ENCODE measurements at regions not wholly inside any gene's neighbourhood (a gene's known extent, or its start where the extent isn't known, plus 50 kb on each side); places are given as distances from the start of the nearest gene placed in this dataset.

DNA sequence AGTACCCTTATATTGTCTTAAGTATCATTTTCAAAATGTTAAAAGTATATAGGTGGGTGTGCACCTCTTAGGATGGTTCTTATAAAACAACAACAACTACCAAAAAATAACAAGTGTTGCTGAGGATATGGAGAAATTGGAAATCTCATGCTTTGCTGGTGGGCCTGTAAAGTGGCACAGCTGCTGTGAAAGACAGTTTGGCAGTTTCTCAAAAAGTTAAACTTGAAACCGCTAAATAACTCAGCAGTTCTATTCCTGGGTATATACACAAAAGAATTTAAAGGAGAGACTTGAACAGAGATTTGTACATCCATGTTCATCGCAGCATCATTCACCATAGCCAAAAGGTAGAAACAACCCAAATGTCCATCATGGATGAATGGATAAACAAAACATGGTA lies 65.5 kb downstream of the HAND2 start:
- no peak overlapping the region for H3K4ac ChIP-seq (ENCODE audit: low read length)
- no peak overlapping the region for H3K9ac ChIP-seq (ENCODE audit: low read depth, low read length, poor library complexity)
- no peaks in the 10 kb centered on the region for H3K36me3 ChIP-seq (replicated peaks in 1 of 2; ENCODE audit: control insufficient read depth in 2 of 2, insufficient read depth in 2 of 2, low read length in 2 of 2)

DNA sequence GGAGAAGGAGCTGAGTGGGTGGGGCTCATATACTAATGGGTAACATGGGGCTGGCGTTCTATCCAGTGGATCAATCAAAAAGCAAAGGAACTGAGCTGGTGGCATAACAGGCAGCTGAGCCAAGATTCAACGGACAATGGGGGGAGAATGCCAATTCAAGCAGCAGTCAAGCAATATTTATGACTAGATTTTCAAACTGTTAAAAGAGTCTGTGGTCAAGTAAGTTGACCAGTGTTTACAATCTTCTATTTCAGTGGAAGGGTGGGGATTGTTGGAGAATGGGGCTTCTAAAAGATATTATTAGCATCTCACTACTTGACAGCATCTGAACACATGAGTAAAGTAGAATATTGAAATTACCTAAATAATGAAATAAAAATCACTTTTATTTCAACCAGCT lies 64.9 kb upstream of the SCRG1 start:
- Histone ChIP-seq H3K4me1 (ENCODE audit: control insufficient read depth in 2 of 2, insufficient read depth in 1 of 2, low read depth in 1 of 2, low read length in 2 of 2) (no peaks in the 10 kb centered on the region), H2BK5ac (ENCODE audit: low read length) (no peak overlapping the region), H2BK15ac (ENCODE audit: low read length) (no peak overlapping the region), H2AK5ac (ENCODE audit: low read depth, low read length) (no peak overlapping the region), H3K14ac (ENCODE audit: low read length) (no peak overlapping the region), H3K4me3 (ENCODE audit: low read length in 2 of 2) (no peak overlapping the region), H4K8ac (ENCODE audit: low read depth, low read length) (no peak overlapping the region), H4K91ac (ENCODE audit: low read depth, low read length, poor library complexity) (no peak overlapping the region), H3K36me3 (replicated peaks in 1 of 2; ENCODE audit: control insufficient read depth in 2 of 2, insufficient read depth in 2 of 2, low read length in 2 of 2) (no peaks in the 10 kb centered on the region), H2AFZ (ENCODE audit: low read length) (no peak overlapping the region), H3K79me1 (ENCODE audit: low read depth, low read length) (no peaks in the 10 kb centered on the region), H3K4ac (ENCODE audit: low read length) (no peak overlapping the region), H2BK120ac (ENCODE audit: low read depth, low read length) (no peak overlapping the region), H3K18ac (ENCODE audit: low read length) (no peak overlapping the region), H3K27ac (replicated peaks; ENCODE audit: low read length) (no peak overlapping the region), H3K9me3 (replicated peaks in 1 of 2; ENCODE audit: control insufficient read depth in 2 of 2, insufficient read depth in 1 of 2, low read depth in 1 of 2, low read length in 2 of 2) (no peaks in the 10 kb centered on the region), H3K9ac (ENCODE audit: low read depth, low read length, poor library complexity) (no peak overlapping the region), H3K4me2 (ENCODE audit: insufficient read depth, low read length, poor library complexity, severe bottlenecking) (no peak overlapping the region), H2BK12ac (ENCODE audit: low read length) (no peak overlapping the region), H3K23ac (ENCODE audit: low read depth, low read length, poor library complexity) (no peak overlapping the region), H3K27me3 (ENCODE audit: control insufficient read depth in 3 of 3, insufficient read depth in 3 of 3, low read depth in 1 of 3, low read length in 3 of 3) (no peaks in the 10 kb centered on the region)
- no CpG with 5 or more reads among the region's 2 CpGs for WGBS, 2 donors (ENCODE audit: extremely low coverage in 2 of 2, insufficient read length in 2 of 2, insufficient replicate concordance in 1 of 2)
- no peak for DNase-seq (ENCODE audit: low spot score)

More for the DNA sequence above, 65.5 kb downstream of the HAND2 start:
- H3K27me3 ChIP-seq (ENCODE audit: control insufficient read depth in 3 of 3, insufficient read depth in 3 of 3, low read depth in 1 of 3, low read length in 3 of 3) = no peaks in the 10 kb centered on the region
- WGBS, 2 donors (ENCODE audit: extremely low coverage in 2 of 2, insufficient read length in 2 of 2, insufficient replicate concordance in 1 of 2) = no CpG with 5 or more reads among the region's 2 CpGs
- no peak overlapping the region for H3K4me2 ChIP-seq (ENCODE audit: insufficient read depth, low read length, poor library complexity, severe bottlenecking)
- H3K9me3 ChIP-seq (replicated peaks in 1 of 2; ENCODE audit: control insufficient read depth in 2 of 2, insufficient read depth in 1 of 2, low read depth in 1 of 2, low read length in 2 of 2) = no peaks in the 10 kb centered on the region
- no peak overlapping the region for H2BK15ac ChIP-seq (ENCODE audit: low read length)
- no peaks in the 10 kb centered on the region for H3K79me1 ChIP-seq (ENCODE audit: low read depth, low read length)
- no peak overlapping the region for H2AK5ac ChIP-seq (ENCODE audit: low read depth, low read length)
- no peak for DNase-seq (ENCODE audit: low spot score)
- no peak overlapping the region for H3K14ac ChIP-seq (ENCODE audit: low read length)
- H3K23ac ChIP-seq (ENCODE audit: low read depth, low read length, poor library complexity) = no peak overlapping the region
- no peak overlapping the region for H2AFZ ChIP-seq (ENCODE audit: low read length)
- no peak overlapping the region for H3K4me3 ChIP-seq (ENCODE audit: low read length in 2 of 2)
- no peak overlapping the region for H2BK12ac ChIP-seq (ENCODE audit: low read length)
- H4K91ac ChIP-seq (ENCODE audit: low read depth, low read length, poor library complexity) = no peak overlapping the region
- H2BK120ac ChIP-seq (ENCODE audit: low read depth, low read length) = no peak overlapping the region
- no peak overlapping the region for H2BK5ac ChIP-seq (ENCODE audit: low read length)
- no peaks in the 10 kb centered on the region for H3K4me1 ChIP-seq (ENCODE audit: control insufficient read depth in 2 of 2, insufficient read depth in 1 of 2, low read depth in 1 of 2, low read length in 2 of 2)
- H4K8ac ChIP-seq (ENCODE audit: low read depth, low read length) = no peak overlapping the region
- no peak overlapping the region for H3K27ac ChIP-seq (replicated peaks; ENCODE audit: low read length)
- H3K18ac ChIP-seq (ENCODE audit: low read length) = no peak overlapping the region

DNA sequence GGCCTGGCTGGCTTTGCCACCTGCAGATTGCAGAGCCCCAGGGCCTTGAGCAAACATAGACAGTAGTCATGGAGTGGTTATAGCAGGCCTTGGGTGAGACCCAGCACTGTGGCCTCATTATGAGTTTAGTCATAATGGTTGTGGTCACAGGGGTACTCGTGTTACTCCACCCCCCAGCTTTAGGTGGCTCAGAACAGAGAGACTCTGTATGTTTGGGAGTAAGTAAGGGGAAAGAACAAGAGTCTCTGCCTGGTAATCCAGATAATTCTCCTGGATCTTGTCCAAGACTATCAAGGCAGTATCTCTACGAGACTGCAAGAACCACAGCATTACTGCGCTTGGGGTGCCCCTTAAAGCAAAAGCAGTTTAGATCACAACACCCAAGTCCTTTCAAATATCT lies 62.3 kb upstream of the SCRG1 start:
- no peak overlapping the region for H4K91ac ChIP-seq (ENCODE audit: low read depth, low read length, poor library complexity)
- H3K36me3 ChIP-seq (replicated peaks in 1 of 2; ENCODE audit: control insufficient read depth in 2 of 2, insufficient read depth in 2 of 2, low read length in 2 of 2) = no peaks in the 10 kb centered on the region
- no peak overlapping the region for H2AK5ac ChIP-seq (ENCODE audit: low read depth, low read length)
- no peaks in the 10 kb centered on the region for H3K27me3 ChIP-seq (ENCODE audit: control insufficient read depth in 3 of 3, insufficient read depth in 3 of 3, low read depth in 1 of 3, low read length in 3 of 3)
- H3K18ac ChIP-seq (ENCODE audit: low read length) = no peak overlapping the region
- H3K4me2 ChIP-seq (ENCODE audit: insufficient read depth, low read length, poor library complexity, severe bottlenecking) = no peak overlapping the region
- no peaks in the 10 kb centered on the region for H3K79me1 ChIP-seq (ENCODE audit: low read depth, low read length)
- no peak overlapping the region for H3K4ac ChIP-seq (ENCODE audit: low read length)
- H3K4me1 ChIP-seq (ENCODE audit: control insufficient read depth in 2 of 2, insufficient read depth in 1 of 2, low read depth in 1 of 2, low read length in 2 of 2) = no peaks in the 10 kb centered on the region
- no peak overlapping the region for H3K4me3 ChIP-seq (ENCODE audit: low read length in 2 of 2)
- H4K8ac ChIP-seq (ENCODE audit: low read depth, low read length) = no peak overlapping the region
- H2BK12ac ChIP-seq (ENCODE audit: low read length) = no peak overlapping the region
- no peak overlapping the region for H3K9ac ChIP-seq (ENCODE audit: low read depth, low read length, poor library complexity)
- WGBS, 2 donors (ENCODE audit: extremely low coverage in 2 of 2, insufficient read length in 2 of 2, insufficient replicate concordance in 1 of 2) = no CpG with 5 or more reads among the region's 3 CpGs
- H2BK5ac ChIP-seq (ENCODE audit: low read length) = no peak overlapping the region
- H3K23ac ChIP-seq (ENCODE audit: low read depth, low read length, poor library complexity) = no peak overlapping the region
- no peak overlapping the region for H2BK120ac ChIP-seq (ENCODE audit: low read depth, low read length)
- no peak overlapping the region for H2BK15ac ChIP-seq (ENCODE audit: low read length)
- no peak overlapping the region for H3K14ac ChIP-seq (ENCODE audit: low read length)
- H2AFZ ChIP-seq (ENCODE audit: low read length) = no peak overlapping the region
- no peaks in the 10 kb centered on the region for H3K9me3 ChIP-seq (replicated peaks in 1 of 2; ENCODE audit: control insufficient read depth in 2 of 2, insufficient read depth in 1 of 2, low read depth in 1 of 2, low read length in 2 of 2)
- no peak overlapping the region for H3K27ac ChIP-seq (replicated peaks; ENCODE audit: low read length)
- no peak for DNase-seq (ENCODE audit: low spot score)

DNA sequence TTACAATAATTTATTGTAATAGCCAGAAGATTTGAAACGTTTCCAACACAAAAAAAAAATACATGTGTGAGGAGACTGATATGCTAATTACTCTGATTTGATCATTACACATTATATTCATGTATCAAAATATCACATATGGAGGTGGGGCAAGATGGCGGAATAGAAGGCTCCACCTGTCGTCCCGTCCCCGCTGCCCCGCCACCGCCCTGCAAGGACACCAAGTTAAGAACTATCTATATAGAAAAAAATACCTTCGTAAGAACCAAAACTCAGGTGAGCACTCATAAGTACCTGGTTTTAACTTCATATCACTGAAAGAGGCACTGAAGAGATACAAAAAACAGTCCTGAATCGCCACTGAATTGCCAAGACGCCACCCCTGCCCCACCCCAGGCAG lies 60.9 kb upstream of the SCRG1 start:
- no peak overlapping the region for H2BK12ac ChIP-seq (ENCODE audit: low read length)
- no peaks in the 10 kb centered on the region for H3K9me3 ChIP-seq (replicated peaks in 1 of 2; ENCODE audit: control insufficient read depth in 2 of 2, insufficient read depth in 1 of 2, low read depth in 1 of 2, low read length in 2 of 2)
- H3K9ac ChIP-seq (ENCODE audit: low read depth, low read length, poor library complexity) = no peak overlapping the region
- H3K79me1 ChIP-seq (ENCODE audit: low read depth, low read length) = no peaks in the 10 kb centered on the region
- H3K4me2 ChIP-seq (ENCODE audit: insufficient read depth, low read length, poor library complexity, severe bottlenecking) = no peak overlapping the region
- H3K4me3 ChIP-seq (ENCODE audit: low read length in 2 of 2) = no peak overlapping the region
- no peak overlapping the region for H3K27ac ChIP-seq (replicated peaks; ENCODE audit: low read length)
- H3K4me1 ChIP-seq (ENCODE audit: control insufficient read depth in 2 of 2, insufficient read depth in 1 of 2, low read depth in 1 of 2, low read length in 2 of 2) = no peaks in the 10 kb centered on the region
- no peak overlapping the region for H3K18ac ChIP-seq (ENCODE audit: low read length)
- H2AFZ ChIP-seq (ENCODE audit: low read length) = no peak overlapping the region
- no peaks in the 10 kb centered on the region for H3K27me3 ChIP-seq (ENCODE audit: control insufficient read depth in 3 of 3, insufficient read depth in 3 of 3, low read depth in 1 of 3, low read length in 3 of 3)
- H4K91ac ChIP-seq (ENCODE audit: low read depth, low read length, poor library complexity) = no peak overlapping the region
- no peak overlapping the region for H2AK5ac ChIP-seq (ENCODE audit: low read depth, low read length)
- DNase-seq (ENCODE audit: low spot score) = no peak
- no peaks in the 10 kb centered on the region for H3K36me3 ChIP-seq (replicated peaks in 1 of 2; ENCODE audit: control insufficient read depth in 2 of 2, insufficient read depth in 2 of 2, low read length in 2 of 2)
- peak overlapping the region; percentile 30 for H4K8ac ChIP-seq (ENCODE audit: low read depth, low read length)
- H2BK15ac ChIP-seq (ENCODE audit: low read length) = no peak overlapping the region
- H3K14ac ChIP-seq (ENCODE audit: low read length) = no peak overlapping the region
- no peak overlapping the region for H3K23ac ChIP-seq (ENCODE audit: low read depth, low read length, poor library complexity)
- H3K4ac ChIP-seq (ENCODE audit: low read length) = no peak overlapping the region
- no CpG with 5 or more reads among the region's 10 CpGs for WGBS, 2 donors (ENCODE audit: extremely low coverage in 2 of 2, insufficient read length in 2 of 2, insufficient replicate concordance in 1 of 2)
- H2BK5ac ChIP-seq (ENCODE audit: low read length) = no peak overlapping the region
- H2BK120ac ChIP-seq (ENCODE audit: low read depth, low read length) = no peak overlapping the region

Measured in neuronal stem cell (in vitro differentiated cells).